ENCODE measurements at regions not wholly inside any gene's neighbourhood (a gene's known extent, or its start where the extent isn't known, plus 50 kb on each side); places are given as distances from the start of the nearest gene placed in this dataset.

GRCh38 chr2:111643759-111644158, 240.2 kb downstream of the ANAPC1 start:
- no CpG with 5 or more reads among the region's 1 CpG for WGBS (ENCODE audit: extremely low coverage, insufficient read length, low lambda C conversion rate)
- H4K5ac ChIP-seq (ENCODE audit: insufficient read length, low read depth, low read length), result no peak overlapping the region
- no peaks in the 10 kb centered on the region for H3K4me1 ChIP-seq (ENCODE audit: insufficient read depth, low read length)
- H3K9ac ChIP-seq (ENCODE audit: extremely low read depth, insufficient read length, low read length), result no peak overlapping the region
- no peak overlapping the region for H3K4me2 ChIP-seq (ENCODE audit: insufficient read depth, insufficient read length, low read length)
- no peak overlapping the region for H3K27ac Mint-ChIP-seq
- H2BK120ac ChIP-seq (ENCODE audit: low read depth, low read length, poor library complexity, severe bottlenecking), result no peak overlapping the region
- no peak overlapping the region for H2AFZ ChIP-seq (ENCODE audit: low read length)
- no peaks in the 10 kb centered on the region for H3K79me1 ChIP-seq (ENCODE audit: insufficient read depth, low read depth, low read length, poor library complexity, severe bottlenecking)
- no peak overlapping the region for H2BK12ac ChIP-seq (ENCODE audit: insufficient read length, low read depth, low read length)
- no peak overlapping the region for H2BK15ac ChIP-seq (ENCODE audit: low read depth, low read length)
- H3K27ac ChIP-seq (ENCODE audit: insufficient read length, low read depth, low read length), result no peak overlapping the region
- DNase-seq, result no peak
- H3K27me3 Mint-ChIP-seq (ENCODE audit: low read depth), result peaks cover 3% of the 10 kb centered on the region
- H3K4me3 Mint-ChIP-seq, result no peak overlapping the region
- TF ChIP-seq CTCF (conservative IDR thresholded peaks at IDR 0.05), result no peak
- H3K79me2 ChIP-seq (ENCODE audit: insufficient read depth, low read length), result no peaks in the 10 kb centered on the region
- peaks cover 3 to 5% of the 10 kb centered on the region in 2 experiments; a peak in 4 of 5 replicates for H3K9me3 Mint-ChIP-seq
- no peak overlapping the region for H3K23ac ChIP-seq (ENCODE audit: insufficient read length, low read depth, low read length)
- no peaks in the 10 kb centered on the region for H3K23me2 ChIP-seq (ENCODE audit: insufficient read length, low read depth, low read length, poor library complexity, severe bottlenecking)
- no peaks in the 10 kb centered on the region for H3K27me3 ChIP-seq (ENCODE audit: insufficient read depth, low read length)
- H3K14ac ChIP-seq (ENCODE audit: insufficient read depth, low read length), result no peak overlapping the region
- no peak overlapping the region for H4K91ac ChIP-seq (ENCODE audit: insufficient read length, low read depth, low read length)
- H4K8ac ChIP-seq (replicated peaks; ENCODE audit: insufficient read length, low read depth, low read length), result no peak overlapping the region
- no peak overlapping the region for H2BK20ac ChIP-seq (ENCODE audit: low read depth, low read length, poor library complexity, severe bottlenecking)
- H3K18ac ChIP-seq (ENCODE audit: insufficient read length, low read depth, low read length), result no peak overlapping the region
- H3K56ac ChIP-seq (ENCODE audit: insufficient read length, low read depth, low read length), result no peak overlapping the region
- H3K4me1 Mint-ChIP-seq, result no peaks in the 10 kb centered on the region
- H2BK5ac ChIP-seq (ENCODE audit: insufficient read length, low read length), result no peak overlapping the region
- H2AK5ac ChIP-seq (ENCODE audit: insufficient read length, low read length), result no peak overlapping the region
- no peak overlapping the region for H3K4ac ChIP-seq (ENCODE audit: low read depth, low read length)
- H3K9me3 ChIP-seq (ENCODE audit: control insufficient read depth, low read depth, low read length), result no peaks in the 10 kb centered on the region
- peaks cover 0 to 5% (median 0%) of the 10 kb centered on the region in 3 experiments; a peak in 2 of 7 replicates for H3K36me3 Mint-ChIP-seq (ENCODE audit: insufficient read depth in 1 of 3, low read depth in 3 of 3)
- H4K20me1 ChIP-seq (ENCODE audit: control insufficient read depth, insufficient read depth, insufficient read length), result no peaks in the 10 kb centered on the region
- no peak overlapping the region for H3T11ph ChIP-seq (ENCODE audit: low read length)

Measured in H9 (cell line).